ENCODE measurements at regions not wholly inside any gene's neighbourhood (a gene's known extent, or its start where the extent isn't known, plus 50 kb on each side); places are given as distances from the start of the nearest gene placed in this dataset.

DNA sequence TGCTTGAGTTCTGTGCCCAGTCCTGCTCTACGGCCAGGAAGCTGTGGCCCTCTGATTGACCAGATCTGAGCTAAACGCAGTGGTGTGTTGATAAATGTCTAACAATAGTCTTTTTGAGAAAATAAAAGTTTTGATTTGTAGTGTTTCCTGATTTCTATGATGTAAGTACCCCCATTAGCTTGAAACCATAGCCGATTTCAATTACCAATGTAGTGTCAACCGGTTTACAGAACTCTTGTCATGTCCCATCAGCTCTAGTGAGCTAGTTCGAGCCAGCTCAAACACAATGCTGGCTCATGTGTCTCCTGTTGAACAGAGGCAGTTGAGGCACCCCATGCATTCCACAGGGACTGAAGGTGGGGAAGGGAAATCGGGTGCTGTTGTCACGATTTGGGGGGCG is 56.7 kb upstream of the ZMYND8 start:
- TF ChIP-seq EGR1 (IDR thresholded peaks at IDR 0.05) = no peak
- TF ChIP-seq TEAD4 (IDR thresholded peaks at IDR 0.05) = no peak
- TF ChIP-seq EP300 (IDR thresholded peaks at IDR 0.05; ENCODE audit: borderline replicate concordance) = no peak

DNA sequence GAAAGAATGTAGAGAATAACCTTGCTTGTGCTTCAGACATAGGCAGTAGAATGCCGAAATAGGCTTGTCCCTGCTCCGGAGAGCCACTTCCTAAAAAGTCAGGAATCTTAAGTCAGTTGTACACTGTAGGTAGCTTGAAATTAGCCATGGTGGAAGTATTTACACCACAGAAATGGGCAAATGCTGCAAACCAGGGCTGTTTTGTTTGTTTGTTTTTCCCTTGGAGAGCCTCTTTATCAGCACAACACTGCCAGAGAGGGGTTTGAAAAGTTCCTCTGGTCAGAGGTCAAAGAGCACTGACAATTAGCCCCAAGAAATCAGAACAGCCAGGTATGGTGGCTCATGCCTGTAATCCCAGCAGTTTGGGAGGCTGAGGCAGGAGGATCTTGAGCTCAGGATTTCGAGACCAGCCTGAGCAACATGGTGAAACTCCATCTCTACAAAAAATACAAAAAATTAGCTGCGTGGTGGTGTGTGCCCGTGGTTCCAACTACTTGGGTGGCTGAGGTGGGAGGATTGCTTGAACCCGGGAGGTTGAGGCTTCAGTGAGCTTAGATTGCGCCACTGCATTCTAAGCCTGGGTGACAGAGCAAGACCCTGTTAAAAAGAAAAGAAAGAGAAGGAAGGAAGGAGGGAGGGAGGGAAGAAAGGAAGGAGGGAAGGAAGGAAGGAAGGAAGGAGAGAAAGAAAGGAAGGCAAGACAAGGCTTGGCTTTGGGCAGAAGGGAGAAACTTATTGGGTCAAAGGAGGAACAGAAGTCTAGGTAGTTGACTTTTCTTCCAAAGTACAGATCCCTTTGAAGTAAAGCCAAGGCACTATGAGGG is 61.0 kb upstream of the ZMYND8 start:
- TF ChIP-seq CREB1 (IDR thresholded peaks at IDR 0.05; ENCODE audit: low read depth) = no peak
- TF ChIP-seq EP300 (IDR thresholded peaks at IDR 0.05; ENCODE audit: borderline replicate concordance) = no peak

DNA sequence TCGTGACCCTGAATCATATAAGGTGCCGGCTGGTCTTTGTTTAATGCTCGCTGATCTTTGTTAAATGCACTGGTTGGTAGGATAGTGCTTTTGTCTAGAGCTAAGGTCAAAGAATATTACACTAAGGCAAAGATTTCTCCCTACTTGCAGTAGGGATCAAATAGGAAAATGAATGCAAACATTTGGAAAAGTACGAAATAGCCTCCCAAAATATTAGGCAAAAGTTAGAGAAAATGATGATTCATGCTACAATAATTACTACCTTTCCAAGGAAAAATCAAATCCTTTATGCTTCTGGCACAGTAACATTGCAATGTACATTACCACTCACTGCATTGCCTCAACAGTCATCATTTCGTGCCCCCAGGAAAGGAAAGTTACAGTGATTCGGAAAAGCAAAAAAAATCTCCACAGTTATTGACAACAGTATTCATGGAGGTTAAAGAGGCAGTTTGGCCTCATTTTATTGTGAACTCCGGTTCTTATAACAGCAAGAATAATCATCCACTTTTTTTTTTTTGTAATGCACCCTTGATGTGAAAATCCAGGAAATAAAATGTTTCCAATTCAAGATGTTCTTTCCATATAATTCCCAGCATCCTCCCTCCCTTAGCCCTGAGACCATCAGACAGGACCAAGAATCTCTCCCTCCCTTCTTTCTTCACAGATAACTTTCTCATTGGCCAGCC is 61.7 kb upstream of the ZMYND8 start:
- TF ChIP-seq EP300 (IDR thresholded peaks at IDR 0.05; ENCODE audit: borderline replicate concordance) (no peak), RAD21 (IDR thresholded peaks at IDR 0.05; ENCODE audit: low read depth) (no peak), YY1 (IDR thresholded peaks at IDR 0.05; ENCODE audit: low read depth) (no peak), ZBTB7A (IDR thresholded peaks at IDR 0.05; ENCODE audit: low read depth) (no peak), NFIC (IDR thresholded peaks at IDR 0.05) (no peak), FOXM1 (IDR thresholded peaks at IDR 0.05; ENCODE audit: borderline replicate concordance, low read depth) (no peak), TAF1 (IDR thresholded peaks at IDR 0.05; ENCODE audit: low read depth) (no peak), EGR1 (IDR thresholded peaks at IDR 0.05) (no peak), CREB1 (IDR thresholded peaks at IDR 0.05; ENCODE audit: low read depth) (no peak), USF1 (IDR thresholded peaks at IDR 0.05) (no peak)
- TF ChIP-seq, protein P1, sequence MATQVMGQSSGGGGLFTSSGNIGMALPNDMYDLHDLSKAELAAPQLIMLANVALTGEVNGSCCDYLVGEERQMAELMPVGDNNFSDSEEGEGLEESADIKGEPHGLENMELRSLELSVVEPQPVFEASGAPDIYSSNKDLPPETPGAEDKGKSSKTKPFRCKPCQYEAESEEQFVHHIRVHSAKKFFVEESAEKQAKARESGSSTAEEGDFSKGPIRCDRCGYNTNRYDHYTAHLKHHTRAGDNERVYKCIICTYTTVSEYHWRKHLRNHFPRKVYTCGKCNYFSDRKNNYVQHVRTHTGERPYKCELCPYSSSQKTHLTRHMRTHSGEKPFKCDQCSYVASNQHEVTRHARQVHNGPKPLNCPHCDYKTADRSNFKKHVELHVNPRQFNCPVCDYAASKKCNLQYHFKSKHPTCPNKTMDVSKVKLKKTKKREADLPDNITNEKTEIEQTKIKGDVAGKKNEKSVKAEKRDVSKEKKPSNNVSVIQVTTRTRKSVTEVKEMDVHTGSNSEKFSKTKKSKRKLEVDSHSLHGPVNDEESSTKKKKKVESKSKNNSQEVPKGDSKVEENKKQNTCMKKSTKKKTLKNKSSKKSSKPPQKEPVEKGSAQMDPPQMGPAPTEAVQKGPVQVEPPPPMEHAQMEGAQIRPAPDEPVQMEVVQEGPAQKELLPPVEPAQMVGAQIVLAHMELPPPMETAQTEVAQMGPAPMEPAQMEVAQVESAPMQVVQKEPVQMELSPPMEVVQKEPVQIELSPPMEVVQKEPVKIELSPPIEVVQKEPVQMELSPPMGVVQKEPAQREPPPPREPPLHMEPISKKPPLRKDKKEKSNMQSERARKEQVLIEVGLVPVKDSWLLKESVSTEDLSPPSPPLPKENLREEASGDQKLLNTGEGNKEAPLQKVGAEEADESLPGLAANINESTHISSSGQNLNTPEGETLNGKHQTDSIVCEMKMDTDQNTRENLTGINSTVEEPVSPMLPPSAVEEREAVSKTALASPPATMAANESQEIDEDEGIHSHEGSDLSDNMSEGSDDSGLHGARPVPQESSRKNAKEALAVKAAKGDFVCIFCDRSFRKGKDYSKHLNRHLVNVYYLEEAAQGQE (IDR thresholded peaks at IDR 0.05; ENCODE audit: low read depth) = no peak
- TF ChIP-seq, protein P2, sequence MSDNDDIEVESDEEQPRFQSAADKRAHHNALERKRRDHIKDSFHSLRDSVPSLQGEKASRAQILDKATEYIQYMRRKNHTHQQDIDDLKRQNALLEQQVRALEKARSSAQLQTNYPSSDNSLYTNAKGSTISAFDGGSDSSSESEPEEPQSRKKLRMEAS (IDR thresholded peaks at IDR 0.05) = no peak

DNA sequence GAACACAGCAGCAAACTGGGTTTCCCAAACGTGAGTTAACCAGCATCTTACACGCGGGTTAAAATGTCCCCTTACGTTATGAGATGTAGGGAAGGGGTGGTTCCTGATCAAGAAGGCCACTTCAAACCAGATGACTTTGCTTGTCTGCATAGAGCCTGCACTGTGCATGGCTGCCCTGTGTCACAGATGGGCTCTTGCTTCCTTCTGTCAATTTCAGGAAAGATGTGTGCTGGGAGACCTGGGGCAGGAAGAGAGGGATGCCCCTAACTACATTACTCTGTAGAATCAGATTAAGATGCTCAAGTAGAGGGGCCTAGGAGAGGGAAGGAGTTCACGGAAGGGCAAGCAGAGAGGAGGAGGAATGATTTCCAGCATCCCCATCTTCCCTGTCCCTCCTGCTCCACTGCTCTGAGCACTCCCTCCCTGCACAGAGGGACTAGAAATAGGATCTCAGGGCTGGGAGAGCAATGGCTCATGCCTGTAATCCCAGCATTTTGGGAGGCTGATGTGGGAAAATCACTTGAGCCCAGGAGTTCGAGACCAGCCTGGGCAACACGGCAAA is 63.5 kb upstream of the ZMYND8 start:
- TF ChIP-seq EGR1 (IDR thresholded peaks at IDR 0.05) = no peak
- TF ChIP-seq, protein P2 (IDR thresholded peaks at IDR 0.05) = no peak
- TF ChIP-seq ZBTB7A (IDR thresholded peaks at IDR 0.05; ENCODE audit: low read depth) = no peak
- no peak for TF ChIP-seq EP300 (IDR thresholded peaks at IDR 0.05; ENCODE audit: borderline replicate concordance)
- TF ChIP-seq TEAD4 (IDR thresholded peaks at IDR 0.05) = no peak
- TF ChIP-seq RAD21 (IDR thresholded peaks at IDR 0.05; ENCODE audit: low read depth) = no peak
- no peak for TF ChIP-seq NFIC (IDR thresholded peaks at IDR 0.05)
- TF ChIP-seq, protein P1 (IDR thresholded peaks at IDR 0.05; ENCODE audit: low read depth) = no peak
- TF ChIP-seq YY1 (IDR thresholded peaks at IDR 0.05; ENCODE audit: low read depth) = no peak
- no peak for TF ChIP-seq CREB1 (IDR thresholded peaks at IDR 0.05; ENCODE audit: low read depth)

- TF ChIP-seq YY1 (IDR thresholded peaks at IDR 0.05; ENCODE audit: low read depth) = no peak
- TF ChIP-seq EGR1 (IDR thresholded peaks at IDR 0.05) = no peak
- TF ChIP-seq, protein P1 (IDR thresholded peaks at IDR 0.05; ENCODE audit: low read depth) = no peak
- TF ChIP-seq CREB1 (IDR thresholded peaks at IDR 0.05; ENCODE audit: low read depth) = no peak
- TF ChIP-seq ZBTB7A (IDR thresholded peaks at IDR 0.05; ENCODE audit: low read depth) = no peak
- TF ChIP-seq FOXM1 (IDR thresholded peaks at IDR 0.05; ENCODE audit: borderline replicate concordance, low read depth) = no peak
- no peak for TF ChIP-seq TCF12 (IDR thresholded peaks at IDR 0.05; ENCODE audit: low read depth)
- no peak for TF ChIP-seq TAF1 (IDR thresholded peaks at IDR 0.05; ENCODE audit: low read depth)
- TF ChIP-seq EP300 (IDR thresholded peaks at IDR 0.05; ENCODE audit: borderline replicate concordance) = no peak
- no peak for TF ChIP-seq TEAD4 (IDR thresholded peaks at IDR 0.05)
- TF ChIP-seq, protein P2 (IDR thresholded peaks at IDR 0.05) = no peak
- no peak for TF ChIP-seq USF1 (IDR thresholded peaks at IDR 0.05)
These were observed 64.6 kb upstream of the ZMYND8 start for GRCh38 chr20:47421076-47421475.
